GM18868 (cell line): ENCODE measurements at regions not wholly inside any gene's neighbourhood (a gene's known extent, or its start where the extent isn't known, plus 50 kb on each side); places are given as distances from the start of the nearest gene placed in this dataset.
A peak's percentile ranks its signal among the peaks of the same experiment; 100 is the strongest.

ENCODE experiments used
- ATAC-seq: cut with Tn5 transposase; IDR thresholded peaks from one replicate; pipeline ENCODE4 v1.9.1; 2021; ENCODE audit warnings: mild to moderate bottlenecking, moderate library complexity; ENCODE audit not compliant: unreplicated experiment

DNA sequence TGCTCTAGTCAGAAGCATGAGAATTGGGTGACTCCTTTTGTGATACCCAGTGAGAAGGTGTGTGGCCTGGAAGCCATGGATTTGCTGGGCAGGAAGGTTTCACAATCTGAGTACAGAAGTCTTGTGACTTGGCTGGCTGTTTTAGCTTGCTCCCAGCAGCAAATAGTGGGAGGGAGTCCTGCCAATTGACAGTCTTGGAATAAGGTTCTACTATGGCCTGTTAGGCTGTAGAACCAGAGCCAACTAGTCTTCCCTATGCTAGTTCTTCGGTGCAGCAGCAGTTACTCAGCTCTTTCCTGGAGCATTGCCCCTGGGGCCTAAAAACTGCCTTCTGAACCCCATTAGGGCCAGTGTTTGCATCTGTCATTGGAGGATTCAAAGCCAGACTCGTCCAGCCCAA, 1935.4 kb upstream of the PCDH20 start:
- ATAC-seq, result no peak

DNA sequence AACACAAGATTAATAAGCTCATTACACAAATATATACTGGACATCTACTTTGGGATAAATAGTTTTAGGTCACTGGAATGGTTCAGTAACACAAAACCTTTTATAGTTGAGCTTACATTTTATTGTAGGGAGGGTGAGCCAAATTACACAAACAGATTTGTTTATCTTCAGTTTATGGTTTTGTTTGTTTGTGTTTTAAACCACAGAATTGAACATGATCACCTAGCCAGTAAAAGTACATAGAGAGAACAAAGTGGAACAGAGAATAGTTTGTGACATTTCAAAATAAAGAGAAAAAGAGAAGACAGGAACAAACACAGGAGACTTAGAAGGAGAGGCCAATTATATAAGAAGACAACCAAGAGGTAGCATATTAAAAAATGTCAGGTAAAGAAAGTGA, 1930.2 kb upstream of the PCDH20 start:
- ATAC-seq, result no peak

DNA sequence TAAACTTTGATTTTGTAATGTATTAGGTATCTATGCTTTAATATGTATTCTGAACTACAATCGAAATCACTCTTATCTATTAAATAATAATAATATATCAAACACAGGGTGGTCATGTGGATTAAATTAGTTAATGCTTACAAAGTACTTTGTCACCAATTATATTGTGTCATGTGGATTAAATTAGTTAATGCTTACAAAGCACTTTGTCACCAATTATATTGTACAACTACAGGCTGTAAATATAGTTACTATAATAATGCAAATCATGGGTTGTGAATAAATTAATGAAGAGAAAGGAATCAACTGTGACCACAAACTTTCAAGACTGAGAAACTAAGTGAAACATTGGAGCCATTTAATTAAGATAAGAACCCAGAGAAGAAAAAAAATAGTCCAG, 1929.1 kb upstream of the PCDH20 start:
- ATAC-seq, result no peak

DNA sequence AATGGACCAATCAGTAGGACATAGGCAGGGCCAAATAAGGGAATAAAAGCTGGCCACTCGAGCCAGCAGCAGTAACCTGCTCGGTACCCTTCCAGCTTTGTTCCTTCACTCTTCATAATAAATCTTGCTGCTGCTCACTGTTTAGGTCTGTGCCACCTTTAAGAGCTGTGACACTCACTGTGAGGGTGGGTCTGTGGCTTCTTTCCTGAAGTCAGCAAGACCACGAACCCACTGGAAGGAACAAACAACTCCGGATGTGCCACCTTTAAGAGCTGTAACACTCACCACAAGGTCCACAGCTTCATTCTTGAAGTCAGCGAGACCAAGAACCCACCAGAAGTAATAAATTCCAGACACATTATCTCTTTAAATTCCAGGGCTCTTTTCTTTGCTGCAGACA, 1922.3 kb upstream of the PCDH20 start:
- no peak for ATAC-seq

DNA sequence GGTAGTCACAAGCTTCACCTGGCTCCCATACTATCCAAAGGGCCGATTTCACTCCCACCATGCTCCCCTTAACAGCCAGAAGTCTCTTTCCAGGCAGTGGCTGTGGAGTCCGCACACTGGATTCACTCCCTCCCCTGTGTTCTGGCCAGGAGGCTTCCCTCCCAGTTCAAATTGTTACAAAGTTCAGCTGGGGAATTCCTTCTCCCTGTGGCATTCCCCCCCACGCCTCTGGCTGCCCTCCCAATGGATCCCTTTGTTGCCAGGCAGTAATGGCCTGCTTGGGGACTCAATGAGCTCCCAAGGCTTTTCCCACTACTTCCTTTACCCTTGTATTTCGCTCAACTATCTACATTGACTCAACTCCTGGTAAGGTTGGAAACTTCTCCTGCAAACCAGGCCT, 1921.4 kb upstream of the PCDH20 start:
- no peak for ATAC-seq

DNA sequence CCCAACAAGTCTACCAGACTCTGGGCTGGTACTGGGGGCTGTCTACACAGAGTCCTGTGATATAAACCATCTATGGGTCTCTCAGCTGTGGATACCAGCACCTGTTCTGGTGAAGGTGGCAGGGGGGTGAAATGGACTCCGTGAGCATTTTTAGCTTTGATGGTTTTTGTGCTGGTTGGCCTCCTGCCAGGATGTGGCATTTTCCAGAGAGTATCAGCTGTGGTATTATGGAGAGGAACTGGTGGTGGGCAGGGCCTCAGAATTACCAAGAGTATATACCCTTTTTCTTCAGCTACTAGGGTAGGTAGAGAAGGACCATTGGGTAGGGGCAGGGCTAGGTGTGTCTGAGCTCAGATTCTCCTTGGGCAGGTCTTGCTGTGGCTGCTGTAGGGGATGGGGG, 1920.9 kb upstream of the PCDH20 start:
- no peak for ATAC-seq

DNA sequence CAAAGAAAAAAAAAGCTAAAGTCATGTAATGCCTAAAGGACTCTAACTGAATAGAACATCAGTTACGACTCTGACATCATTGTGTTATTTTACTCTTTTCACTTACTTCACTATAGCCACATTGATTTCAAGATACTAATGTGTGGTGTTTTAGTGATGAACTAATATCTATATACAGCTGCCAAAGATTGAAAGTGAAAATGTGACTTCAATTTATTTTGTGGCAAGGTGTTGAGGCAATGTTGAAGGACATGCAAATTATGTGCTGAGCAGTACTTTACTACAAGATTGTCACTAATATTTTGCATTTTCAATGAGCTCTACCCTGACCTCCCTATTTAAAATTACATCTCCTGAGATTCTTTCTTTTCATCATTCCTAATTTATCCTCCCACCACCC, 1911.9 kb upstream of the PCDH20 start:
- peak; percentile 76 for ATAC-seq

DNA sequence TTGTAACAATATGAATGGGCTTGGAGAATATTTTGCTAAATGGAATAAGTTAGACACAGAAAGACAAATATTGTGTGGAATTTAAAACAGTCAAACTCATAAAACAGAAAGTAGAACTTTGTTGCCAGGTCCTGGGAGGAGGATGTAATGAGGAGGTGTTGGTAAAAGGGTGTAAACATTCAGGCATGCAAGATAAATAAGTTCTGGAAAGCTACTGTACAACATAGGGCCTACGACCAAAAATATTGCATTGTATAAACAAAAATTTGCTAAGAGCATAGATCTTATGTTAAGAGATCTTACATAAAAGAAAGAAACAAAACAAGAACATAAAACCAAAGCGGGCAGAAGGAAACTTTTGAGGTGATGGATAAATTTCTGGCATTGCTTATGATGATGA, 1907.8 kb upstream of the PCDH20 start:
- no peak for ATAC-seq

DNA sequence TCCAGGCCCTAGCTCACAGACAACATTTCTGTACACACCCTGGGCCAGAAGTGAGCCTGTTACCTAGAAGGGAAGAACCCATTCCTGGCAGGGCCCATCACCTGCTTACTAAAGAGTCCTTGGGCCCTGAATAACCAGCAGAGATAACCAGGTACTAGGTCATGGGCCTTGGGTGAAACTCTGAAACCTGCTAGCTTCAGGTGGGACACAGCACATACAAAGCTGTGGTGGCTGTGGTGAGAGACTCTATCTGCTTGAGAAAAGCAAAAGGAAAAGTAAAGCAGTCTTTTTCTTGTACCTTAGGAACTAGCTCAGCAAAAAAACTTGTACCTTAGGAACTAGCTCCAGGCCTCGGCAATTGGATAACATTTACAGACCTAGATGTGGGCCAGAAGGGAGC, 1895.9 kb upstream of the PCDH20 start:
- no peak for ATAC-seq

DNA sequence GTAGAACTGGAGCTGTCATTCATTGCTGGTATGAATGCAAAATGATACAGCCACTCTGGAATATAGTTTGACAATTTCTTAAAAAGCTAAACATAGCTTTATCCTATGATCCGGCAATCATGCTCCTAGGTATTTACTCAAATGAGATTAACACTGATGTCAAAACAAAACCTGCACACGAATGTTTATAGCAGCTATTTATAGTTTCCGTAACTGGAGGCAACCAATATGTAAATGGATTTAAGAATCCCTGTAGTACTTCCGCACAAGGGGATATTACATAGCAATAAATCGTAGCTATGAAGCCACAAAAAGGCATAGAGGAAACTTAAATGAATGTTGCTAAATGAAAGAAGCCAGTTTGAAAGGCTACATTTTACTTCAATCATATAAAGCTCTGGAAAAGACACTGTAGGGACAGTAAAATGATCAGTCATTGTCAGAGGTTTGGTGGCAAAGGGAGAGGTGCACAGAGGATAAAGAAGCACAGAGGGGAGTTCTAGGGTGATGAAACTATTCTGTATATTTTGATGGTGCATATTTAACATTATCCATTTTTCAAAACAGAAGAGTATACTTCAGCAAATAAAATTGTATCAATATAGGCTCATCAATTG, 1893.0 kb upstream of the PCDH20 start:
- no peak for ATAC-seq

DNA sequence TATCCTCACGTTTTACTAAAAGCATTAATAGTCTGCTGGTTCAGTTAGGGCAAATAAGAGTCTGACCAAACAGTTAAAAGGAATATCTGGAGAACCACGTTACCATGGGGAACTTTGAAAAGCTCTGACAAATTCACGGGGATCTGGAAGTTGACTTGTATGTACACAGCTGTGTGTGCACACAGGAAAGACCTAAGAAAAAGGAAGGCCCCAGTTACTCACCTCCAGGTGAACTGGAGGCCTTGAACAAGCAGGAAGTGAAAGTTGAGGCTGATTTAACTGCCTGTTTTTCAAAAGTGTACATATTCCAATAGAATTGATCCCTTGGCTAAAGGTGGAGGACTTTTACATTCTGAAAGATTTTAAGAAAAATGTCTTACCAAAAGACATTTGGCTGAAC, 1891.6 kb upstream of the PCDH20 start:
- ATAC-seq, result peak; percentile 96

DNA sequence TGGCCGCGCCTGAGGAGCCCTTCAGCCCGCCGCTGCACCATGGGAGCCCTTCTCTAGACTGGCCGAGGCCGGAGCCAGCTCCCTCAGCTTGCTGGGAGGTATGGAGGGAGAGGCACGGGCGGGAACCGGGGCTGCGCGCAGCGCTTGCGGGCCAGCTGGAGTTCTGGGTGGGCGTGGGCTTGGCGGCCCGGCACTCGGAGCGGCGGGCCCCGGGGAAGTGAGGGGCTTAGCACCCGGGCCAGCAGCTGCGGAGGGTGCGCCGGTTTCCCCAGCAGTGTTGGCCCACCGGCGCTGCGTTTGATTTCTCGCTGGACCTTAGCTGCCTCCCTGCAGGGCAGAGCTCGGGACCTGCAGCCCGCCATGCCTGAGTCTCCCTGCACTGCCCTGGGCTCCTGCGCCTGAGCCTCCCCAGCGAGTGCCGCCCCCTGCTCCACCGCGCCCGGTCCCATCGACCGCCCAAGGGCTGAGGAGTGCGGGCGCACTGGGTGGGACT, 1890.0 kb upstream of the PCDH20 start:
- no peak for ATAC-seq

DNA sequence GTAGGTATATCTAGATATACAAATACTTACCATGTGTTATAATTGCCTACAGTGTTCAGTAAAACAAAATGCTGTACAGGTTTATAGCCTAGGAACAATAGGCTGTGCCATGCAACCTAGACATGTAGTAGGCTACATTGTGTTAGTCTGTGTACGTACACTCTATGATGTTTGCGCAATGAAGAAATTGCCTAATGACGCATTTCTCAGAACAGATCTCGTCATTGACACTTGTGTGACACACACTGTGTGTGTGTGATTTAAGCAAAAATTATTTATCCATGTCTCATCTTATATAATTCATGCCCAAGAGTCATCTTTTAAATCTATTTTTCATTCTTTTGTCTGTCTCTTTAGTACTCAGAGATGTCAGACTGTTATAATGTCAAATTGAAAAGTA, 1888.8 kb upstream of the PCDH20 start:
- ATAC-seq, result no peak

DNA sequence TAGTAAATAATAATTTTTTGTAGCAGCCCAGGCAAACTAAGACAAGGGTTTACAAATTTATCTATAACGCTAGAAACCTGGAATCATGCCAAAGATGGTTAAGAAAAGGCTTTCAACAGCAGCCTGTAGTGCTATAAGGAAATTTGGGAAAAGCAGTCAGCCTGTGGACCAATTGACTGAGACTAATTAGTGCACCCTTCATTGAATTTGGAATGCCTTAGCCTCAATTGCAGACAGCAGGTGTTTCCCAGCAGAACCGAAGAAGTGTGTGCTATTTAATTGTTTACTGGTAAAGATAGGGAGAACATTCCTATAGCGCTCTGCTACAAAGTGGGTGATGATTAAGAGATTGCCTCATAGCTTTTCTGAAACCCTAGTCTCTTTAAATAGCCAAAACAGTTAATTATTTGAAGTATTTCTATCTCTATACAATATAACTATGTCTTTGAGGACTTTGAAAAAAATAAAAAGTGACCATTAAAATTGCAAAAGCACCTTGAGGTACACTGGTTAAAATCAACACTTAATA, 1884.3 kb upstream of the PCDH20 start:
- ATAC-seq, result no peak

DNA sequence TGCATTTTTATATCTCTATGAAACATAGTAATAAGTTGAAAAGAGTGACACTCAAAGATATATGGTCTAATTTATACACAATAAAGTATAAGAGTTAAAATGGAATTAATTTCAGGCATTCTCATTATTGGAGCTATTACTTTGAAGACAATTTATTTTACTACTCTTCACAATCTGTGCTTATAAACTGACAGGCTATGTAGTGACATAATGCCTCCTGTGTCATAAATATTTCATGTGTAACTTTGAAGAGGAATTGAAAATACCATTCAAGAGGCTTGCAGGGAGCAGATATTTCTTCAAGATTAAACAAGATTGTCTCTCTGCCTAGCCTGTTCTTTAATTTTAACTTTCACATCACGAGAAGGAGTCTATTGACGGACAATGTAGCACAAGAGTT, 1881.5 kb upstream of the PCDH20 start:
- ATAC-seq, result no peak

DNA sequence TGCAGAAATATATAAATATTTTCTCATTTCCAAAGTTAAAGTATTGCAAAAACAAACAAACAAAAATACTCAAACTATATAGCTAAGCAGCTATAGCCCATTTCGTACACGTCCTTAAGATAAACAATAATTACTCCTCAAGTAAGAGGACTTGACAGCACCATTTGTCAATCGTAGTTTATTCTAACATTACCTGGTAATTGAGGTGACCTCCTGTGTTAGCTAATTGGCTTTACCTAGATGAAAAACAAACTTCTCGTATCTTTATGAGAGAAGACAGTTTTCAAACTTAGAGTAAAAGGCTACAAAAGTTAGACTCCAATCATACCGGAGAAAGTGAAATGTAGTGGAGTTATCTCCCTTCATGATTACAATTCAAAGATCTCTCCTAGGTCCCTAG, 1876.1 kb upstream of the PCDH20 start:
- ATAC-seq, result no peak

DNA sequence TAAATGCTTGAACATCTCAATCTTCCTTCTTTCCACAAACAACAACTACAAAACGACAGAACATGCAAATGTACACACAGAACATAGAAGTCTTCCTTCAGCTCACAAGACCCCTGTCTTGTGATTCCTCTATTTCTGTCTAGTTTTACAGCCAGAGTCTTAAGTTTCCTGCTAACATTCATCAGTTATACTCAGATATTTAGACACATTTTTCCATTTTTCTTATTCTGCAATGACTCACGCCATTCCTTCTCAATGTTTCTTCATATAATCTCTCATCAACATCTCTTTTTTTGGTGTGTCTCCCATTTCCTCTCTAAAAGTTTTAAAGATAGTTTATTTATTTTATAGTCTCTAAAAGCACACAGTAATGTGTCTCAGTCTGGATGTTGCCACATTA, 1872.9 kb upstream of the PCDH20 start:
- no peak for ATAC-seq

DNA sequence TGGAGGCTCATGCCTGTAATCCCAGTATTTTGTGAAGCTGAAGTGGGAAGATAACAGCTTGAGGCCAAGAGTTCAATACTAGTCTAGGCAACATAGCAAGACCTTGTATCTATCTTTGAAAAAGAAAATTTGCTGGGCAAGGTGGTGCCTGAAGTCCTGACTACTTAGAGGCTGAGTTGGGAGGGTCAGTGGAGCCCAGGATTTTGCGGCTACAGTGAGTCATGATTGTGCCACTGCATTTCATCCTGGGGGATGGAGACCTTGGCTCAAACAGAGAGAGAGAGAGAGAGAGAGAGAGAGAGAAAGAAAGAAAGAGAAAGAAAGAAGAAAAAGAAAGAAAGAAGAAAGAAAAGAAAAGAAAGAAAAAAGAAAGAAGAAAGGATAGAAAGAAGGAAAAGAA, 1872.3 kb upstream of the PCDH20 start:
- no peak for ATAC-seq

DNA sequence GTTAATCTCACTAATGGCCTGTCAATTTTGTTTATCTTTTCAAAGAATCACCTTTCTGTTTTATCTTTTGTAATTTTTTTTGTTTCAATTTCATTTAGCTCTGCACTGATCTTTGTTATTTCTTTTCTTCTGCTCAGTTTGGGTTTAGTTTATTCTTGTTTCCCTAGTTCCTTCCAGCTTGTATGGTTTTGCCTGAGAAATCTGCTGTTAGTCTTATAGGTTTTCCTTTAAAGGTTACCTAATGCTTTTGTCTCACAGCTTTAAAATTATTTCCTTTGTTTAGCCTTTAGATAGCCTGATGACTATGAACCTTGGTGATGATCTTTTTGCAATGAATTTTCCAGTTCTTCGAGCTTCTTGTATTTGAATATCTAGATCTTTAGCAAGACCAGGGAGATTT, 1869.8 kb upstream of the PCDH20 start:
- ATAC-seq, result no peak

DNA sequence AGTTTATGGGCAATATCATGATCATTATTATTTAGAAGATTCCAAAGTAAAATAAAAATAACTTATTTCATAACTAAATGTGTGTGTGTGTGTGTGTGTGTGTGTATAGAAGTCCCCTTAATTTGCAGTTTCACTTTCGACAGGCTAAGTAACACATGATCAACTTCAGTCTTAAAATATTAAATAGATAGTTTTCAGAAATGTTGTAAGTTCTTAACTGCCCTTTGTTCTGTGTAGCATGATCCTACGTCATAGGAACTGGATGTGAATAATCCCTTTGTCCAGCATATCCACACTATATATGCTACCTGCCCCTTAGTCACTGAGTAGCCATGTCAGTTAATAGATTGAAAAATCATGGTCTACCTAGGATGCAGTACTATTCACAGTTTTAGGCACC, 1863.5 kb upstream of the PCDH20 start:
- ATAC-seq, result peak; percentile 47

DNA sequence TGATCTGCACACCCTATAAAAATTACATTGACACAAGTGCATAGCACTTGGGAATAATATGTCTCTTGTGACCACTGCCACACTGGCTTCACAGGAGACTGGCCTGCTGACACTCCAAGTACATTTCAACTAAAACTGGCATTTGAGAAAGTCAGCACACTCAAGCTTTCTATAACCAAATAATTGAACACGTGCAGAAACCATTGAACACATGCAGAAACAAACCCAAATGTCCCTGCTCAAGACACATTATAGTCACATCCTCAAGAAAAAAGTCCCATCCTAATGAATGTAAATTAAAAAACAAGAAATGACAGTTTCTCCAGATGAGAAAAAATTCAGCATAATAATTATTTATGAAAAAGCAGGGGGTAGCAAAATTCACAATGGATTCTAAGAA, 1859.1 kb upstream of the PCDH20 start:
- no peak for ATAC-seq

DNA sequence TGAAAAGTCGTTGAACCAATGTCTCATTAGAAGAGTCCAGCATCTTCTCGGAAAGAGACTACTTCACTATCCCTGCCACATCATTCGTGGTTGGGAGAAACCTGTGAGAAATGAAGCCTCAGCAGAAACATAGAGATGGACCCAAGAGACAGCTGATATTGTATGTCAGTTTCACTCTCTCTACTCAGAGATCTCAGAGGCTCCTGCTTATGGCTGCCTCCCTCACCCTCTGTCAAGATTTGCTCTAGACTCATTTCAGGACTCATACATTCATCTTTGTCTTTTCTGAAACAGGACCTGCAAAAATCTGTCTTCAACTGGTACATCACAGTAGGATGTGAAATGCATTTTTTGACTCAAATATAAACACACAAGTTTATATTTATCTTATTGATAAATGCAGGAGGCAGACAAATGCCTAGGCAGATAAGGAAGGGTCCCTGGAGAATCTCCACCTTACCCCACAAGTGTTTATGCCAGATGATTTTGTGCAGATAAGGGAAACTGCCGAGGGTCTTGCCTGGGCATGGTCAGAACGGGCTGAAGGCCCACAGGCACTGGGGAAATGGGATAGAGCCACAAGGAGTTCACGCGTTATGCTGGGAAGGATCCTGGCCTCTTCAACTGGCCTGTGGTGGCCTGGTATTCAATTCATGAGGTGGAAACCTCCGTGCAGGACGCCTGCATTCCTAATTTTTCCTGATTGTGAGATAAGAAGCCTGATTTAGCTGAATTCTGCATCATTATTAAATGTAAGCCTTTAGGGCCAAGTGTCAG, 1834.0 kb upstream of the PCDH20 start:
- ATAC-seq, result peak; percentile 74
